OCI-LY3 (cell line): ENCODE measurements at regions not wholly inside any gene's neighbourhood (a gene's known extent, or its start where the extent isn't known, plus 50 kb on each side); places are given as distances from the start of the nearest gene placed in this dataset.

Experiments
- EZH2phosphoT487 ChIP-seq: fragments of 200-600 bp; shearing (Covaris generic); IDR thresholded peaks from 2 replicates; pipeline ENCODE4 v1.6.1; 2018; ENCODE audit warnings: antibody characterized with exemption, mixed run types, low read depth
- TF ChIP-seq, protein P1 (sequence below): fragments of 200-600, 300-600 bp; sonication (generic); IDR thresholded peaks from 2 replicates; pipeline ENCODE4 v1.5.1; 2014; ENCODE audit warnings: antibody characterized with exemption, low read length, low read depth

DNA sequence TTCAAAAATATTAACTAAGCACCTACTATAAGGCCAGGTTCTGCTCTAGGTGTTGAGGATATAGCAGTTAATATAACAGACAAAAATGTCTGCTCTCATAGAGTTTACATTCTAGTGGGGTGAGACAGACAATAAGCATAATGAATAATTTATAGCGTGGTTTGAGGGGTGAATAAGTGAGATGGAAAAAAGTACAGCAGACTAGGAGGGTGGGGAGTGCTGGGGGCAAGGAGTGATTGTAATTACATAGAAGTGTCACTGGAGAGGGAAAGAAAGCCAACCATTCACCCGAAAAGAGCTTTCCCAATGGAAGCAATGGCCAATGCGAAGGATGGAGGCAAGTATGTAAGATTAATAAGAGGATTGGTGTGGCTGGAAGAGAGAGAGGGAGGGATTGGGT is 552.9 kb upstream of the KCNMB2 start:
- TF ChIP-seq, protein P1, sequence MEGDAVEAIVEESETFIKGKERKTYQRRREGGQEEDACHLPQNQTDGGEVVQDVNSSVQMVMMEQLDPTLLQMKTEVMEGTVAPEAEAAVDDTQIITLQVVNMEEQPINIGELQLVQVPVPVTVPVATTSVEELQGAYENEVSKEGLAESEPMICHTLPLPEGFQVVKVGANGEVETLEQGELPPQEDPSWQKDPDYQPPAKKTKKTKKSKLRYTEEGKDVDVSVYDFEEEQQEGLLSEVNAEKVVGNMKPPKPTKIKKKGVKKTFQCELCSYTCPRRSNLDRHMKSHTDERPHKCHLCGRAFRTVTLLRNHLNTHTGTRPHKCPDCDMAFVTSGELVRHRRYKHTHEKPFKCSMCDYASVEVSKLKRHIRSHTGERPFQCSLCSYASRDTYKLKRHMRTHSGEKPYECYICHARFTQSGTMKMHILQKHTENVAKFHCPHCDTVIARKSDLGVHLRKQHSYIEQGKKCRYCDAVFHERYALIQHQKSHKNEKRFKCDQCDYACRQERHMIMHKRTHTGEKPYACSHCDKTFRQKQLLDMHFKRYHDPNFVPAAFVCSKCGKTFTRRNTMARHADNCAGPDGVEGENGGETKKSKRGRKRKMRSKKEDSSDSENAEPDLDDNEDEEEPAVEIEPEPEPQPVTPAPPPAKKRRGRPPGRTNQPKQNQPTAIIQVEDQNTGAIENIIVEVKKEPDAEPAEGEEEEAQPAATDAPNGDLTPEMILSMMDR: no peak
- TF ChIP-seq EZH2phosphoT487: no peak
